B cell (primary cell): ENCODE measurements at regions not wholly inside any gene's neighbourhood (a gene's known extent, or its start where the extent isn't known, plus 50 kb on each side); places are given as distances from the start of the nearest gene placed in this dataset.
"Not testable (repeated sequence)": the region's sequence is repeated elsewhere in the genome, so short reads cannot be mapped to it uniquely, and the experiment has no call there.

Source experiments
- ATAC-seq: fragments of 200-7000 bp; cut with Tn5 transposase; one replicate; pipeline ENCODE4 v1.10.0; 2021; ENCODE audit warnings: low read depth, mild to moderate bottlenecking, moderate number of reproducible peaks, moderate library complexity
- CTCF ChIA-PET: fragments of 350-600 bp; sonication (Branson Sonifier 250); formaldehyde crosslinking; loops from one replicate; lab custom pipeline; 2021; ENCODE audit warnings: antibody characterized with exemption, inconsistent platforms; lab: Charles Lee
- POLR2A ChIA-PET: fragments of 350-600 bp; sonication (Branson Sonifier 250); formaldehyde crosslinking; loops from one replicate; lab custom pipeline; 2021; ENCODE audit warnings: antibody characterized with exemption; lab: Charles Lee
- DNase-seq: peaks from one replicate; pipeline ENCODE4 v3.0.0; 2013
- H2AFZ ChIP-seq: 2 replicates; pipeline ENCODE4 v1.6.1; 2012; ENCODE audit warnings: mild to moderate bottlenecking, low read depth, low read length; ENCODE audit not compliant: insufficient read depth, poor library complexity, severe bottlenecking
- H3K27ac ChIP-seq, 2 donors: 1 replicate in 1 of 2; 2 replicates in 1 of 2; pipeline ENCODE4 v1.5.1; 2012 to 2013; ENCODE audit warnings: low read length in 2 of 2, mild to moderate bottlenecking in 2 of 2, moderate library complexity in 1 of 2
- H3K27me3 ChIP-seq, 4 experiments: fragments of 200-600 bp in 1 of 4; sonication (generic) in 1 of 4; replicated peaks in 1 of 4; 1 replicate in 2 of 4; 2 replicates in 2 of 4; pipeline versions ENCODE4 v1.6.1 to v1.7.0; 2013 to 2016; ENCODE audit warnings: low read length in 3 of 4, mild to moderate bottlenecking in 2 of 4, mixed read lengths in 1 of 4, moderate library complexity in 1 of 4; ENCODE audit not compliant: insufficient read depth in 4 of 4, control insufficient read depth in 3 of 4; ENCODE audit errors: control extremely low read depth in 1 of 4
- H3K36me3 ChIP-seq, 2 experiments: replicated peaks in 1 of 2; 1 replicate in 1 of 2; 2 replicates in 1 of 2; pipeline versions ENCODE4 v1.6.1 to v1.7.1; 2013; ENCODE audit warnings: low read length in 1 of 2; ENCODE audit not compliant: insufficient read depth in 2 of 2, control insufficient read depth in 1 of 2; ENCODE audit errors: control extremely low read depth in 1 of 2, extremely low read depth in 1 of 2
- H3K4me1 ChIP-seq, 2 donors: fragments of 200-600 bp in 1 of 2; sonication (generic) in 1 of 2; 1 replicate in 1 of 2; 2 replicates in 1 of 2; pipeline versions ENCODE4 v1.5.1 to v1.6.1; 2013 to 2017; ENCODE audit warnings: low read length in 2 of 2; ENCODE audit not compliant: control insufficient read depth in 2 of 2, insufficient read depth in 2 of 2
- H3K4me2 ChIP-seq: replicated peaks from 2 replicates; pipeline ENCODE3; 2012; ENCODE audit warnings: mild to moderate bottlenecking, low read depth, low read length; ENCODE audit not compliant: poor library complexity, severe bottlenecking
- H3K4me3 ChIP-seq, 5 experiments: fragments of 200-600 bp in 1 of 5; sonication (generic) in 1 of 5; 1 replicate in 3 of 5; 2 replicates in 2 of 5; pipeline versions ENCODE4 v1.5.1 to v1.7.0; 2011 to 2016; ENCODE audit warnings: low read length in 4 of 5, mild to moderate bottlenecking in 4 of 5, low read depth in 2 of 5, control low read depth in 1 of 5, moderate library complexity in 1 of 5; ENCODE audit not compliant: insufficient read depth in 1 of 5; ENCODE audit errors: control extremely low read depth in 1 of 5, extremely low read depth in 1 of 5
- H3K79me2 ChIP-seq: fragments of 200-600 bp; sonication (generic); one replicate; pipeline ENCODE4 v1.6.0; 2016; ENCODE audit warnings: low read length; ENCODE audit not compliant: control insufficient read depth, insufficient read depth
- H3K9ac ChIP-seq: fragments of 200-600 bp; sonication (generic); 2 replicates; pipeline ENCODE4 v1.6.1; 2017; ENCODE audit warnings: mild to moderate bottlenecking, low read length, moderate library complexity
- H3K9me3 ChIP-seq, 3 donors: one replicate each; pipeline versions ENCODE4 v1.6.1 to v1.7.1; 2013; ENCODE audit warnings: low read length in 2 of 3; ENCODE audit not compliant: control insufficient read depth in 2 of 3, insufficient read depth in 1 of 3; ENCODE audit errors: control extremely low read depth in 1 of 3
- H4K20me1 ChIP-seq: 2 replicates; pipeline ENCODE4 v1.6.0; 2012; ENCODE audit warnings: mild to moderate bottlenecking, low read length; ENCODE audit not compliant: insufficient read depth, control insufficient read depth, poor library complexity, severe bottlenecking
- H3K27ac Mint-ChIP-seq: one replicate; pipeline ENCODE4 v1.8.0; 2021; ENCODE audit warnings: mixed read lengths
- H3K27me3 Mint-ChIP-seq: one replicate; pipeline ENCODE4 v1.8.0; 2021; ENCODE audit warnings: mixed read lengths
- H3K4me1 Mint-ChIP-seq: one replicate; pipeline ENCODE4 v1.8.0; 2021; ENCODE audit warnings: mixed read lengths
- H3K4me3 Mint-ChIP-seq: one replicate; pipeline ENCODE4 v1.8.0; 2021; ENCODE audit warnings: mixed read lengths
- H3K9me3 Mint-ChIP-seq: one replicate; pipeline ENCODE4 v1.8.0; 2022; ENCODE audit warnings: mixed read lengths; ENCODE audit not compliant: insufficient read depth
- EZH2 ChIP-seq: IDR thresholded peaks from 2 replicates; pipeline ENCODE4 v1.6.1; 2012; ENCODE audit warnings: borderline replicate concordance, low read depth, mild to moderate bottlenecking, moderate library complexity, low read length; ENCODE audit not compliant: insufficient read depth, poor library complexity, severe bottlenecking
- WGBS: methylation state at CpG from one replicate; pipeline ENCODE4 v1.1.5; 2013; ENCODE audit warnings: missing lambda C conversion rate; ENCODE audit not compliant: insufficient coverage; 5-methylcytosine and 5-hydroxymethylcytosine counted together
- intact Hi-C: fragments of 100-400 bp; cut with micrococcal nuclease; formaldehyde crosslinking; loops from one replicate; pipeline ENCODE4 v1.10.0; 2022
- TF ChIP-seq, protein P1 (sequence below): fragments of 200-600 bp; IDR thresholded peaks from one replicate; pipeline ENCODE4 v1.8.0; 2022; ENCODE audit warnings: antibody characterized with exemption, mild to moderate bottlenecking

DNA sequence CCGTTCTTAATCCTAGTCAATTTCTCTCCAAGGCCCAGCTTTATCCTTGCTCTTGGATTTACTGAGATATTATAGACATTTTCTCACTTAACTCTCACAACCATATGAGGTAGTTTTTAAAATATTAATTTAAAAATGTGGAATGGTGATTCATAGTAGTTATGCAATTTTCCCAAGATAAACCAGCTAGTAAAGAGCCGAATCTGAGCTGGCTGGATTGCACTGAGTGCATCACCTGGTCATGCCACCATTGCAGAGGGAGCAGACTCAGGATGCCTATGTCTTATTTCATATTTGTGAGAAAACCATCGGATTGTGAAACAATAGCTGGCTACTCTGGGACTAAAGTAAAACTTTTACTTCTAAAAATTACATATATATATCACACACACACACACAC is 494.0 kb downstream of the KCNT2 start:
- Histone ChIP-seq H3K27me3 (no peaks in the 10 kb centered on the region), H3K9me3 (no peaks in the 10 kb centered on the region), H3K4me3 (no peak overlapping the region), H2AFZ (no peak overlapping the region), H3K4me1 (no peaks in the 10 kb centered on the region), H4K20me1 (no peaks in the 10 kb centered on the region), H3K27ac (no peak overlapping the region), H3K9ac (no peak overlapping the region), H3K79me2 (no peaks in the 10 kb centered on the region), H3K36me3 (no peaks in the 10 kb centered on the region), H3K4me2 (no peak overlapping the region)
- Mint-ChIP-seq H3K9me3 (peaks cover 3% of the 10 kb centered on the region), H3K4me3 (no peak overlapping the region), H3K27ac (no peak overlapping the region), H3K27me3 (no peaks in the 10 kb centered on the region), H3K4me1 (no peaks in the 10 kb centered on the region)
- TF ChIP-seq, protein P1, sequence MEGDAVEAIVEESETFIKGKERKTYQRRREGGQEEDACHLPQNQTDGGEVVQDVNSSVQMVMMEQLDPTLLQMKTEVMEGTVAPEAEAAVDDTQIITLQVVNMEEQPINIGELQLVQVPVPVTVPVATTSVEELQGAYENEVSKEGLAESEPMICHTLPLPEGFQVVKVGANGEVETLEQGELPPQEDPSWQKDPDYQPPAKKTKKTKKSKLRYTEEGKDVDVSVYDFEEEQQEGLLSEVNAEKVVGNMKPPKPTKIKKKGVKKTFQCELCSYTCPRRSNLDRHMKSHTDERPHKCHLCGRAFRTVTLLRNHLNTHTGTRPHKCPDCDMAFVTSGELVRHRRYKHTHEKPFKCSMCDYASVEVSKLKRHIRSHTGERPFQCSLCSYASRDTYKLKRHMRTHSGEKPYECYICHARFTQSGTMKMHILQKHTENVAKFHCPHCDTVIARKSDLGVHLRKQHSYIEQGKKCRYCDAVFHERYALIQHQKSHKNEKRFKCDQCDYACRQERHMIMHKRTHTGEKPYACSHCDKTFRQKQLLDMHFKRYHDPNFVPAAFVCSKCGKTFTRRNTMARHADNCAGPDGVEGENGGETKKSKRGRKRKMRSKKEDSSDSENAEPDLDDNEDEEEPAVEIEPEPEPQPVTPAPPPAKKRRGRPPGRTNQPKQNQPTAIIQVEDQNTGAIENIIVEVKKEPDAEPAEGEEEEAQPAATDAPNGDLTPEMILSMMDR, result no peak
- TF ChIP-seq EZH2, result no peak
- WGBS, result 70% methylated on average over 1 of the region's 3 CpGs
- ATAC-seq (no peak), DNase-seq (no peak)
- CTCF ChIA-PET, result no interaction called here
- intact Hi-C loops, result no loop called here
- POLR2A ChIA-PET, result no interaction called here

DNA sequence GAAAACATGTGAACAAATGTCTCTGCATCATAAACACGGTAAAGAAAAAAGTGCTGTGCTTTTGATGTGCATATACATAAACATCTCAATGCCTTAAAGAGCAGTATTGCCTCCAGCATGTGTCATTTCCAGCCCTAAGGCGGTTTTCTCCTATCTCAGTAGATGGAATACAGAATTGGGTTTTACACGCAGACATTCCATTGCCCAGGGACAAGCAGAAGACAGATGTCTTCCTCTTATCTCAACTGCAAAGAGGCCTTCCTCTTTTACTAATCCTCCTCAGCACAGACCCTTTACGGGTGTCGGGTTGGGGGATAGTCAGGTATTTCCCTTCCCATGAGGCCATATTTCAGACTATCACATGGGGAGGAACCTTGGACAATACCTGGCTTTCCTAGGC is 499.2 kb downstream of the KCNT2 start:
- H3K4me1 ChIP-seq, H3K27ac Mint-ChIP-seq, DNase-seq, H3K27ac ChIP-seq, H3K4me3 Mint-ChIP-seq, ATAC-seq, H3K9me3 Mint-ChIP-seq, H3K27me3 ChIP-seq, H3K9me3 ChIP-seq, H3K4me2 ChIP-seq, H4K20me1 ChIP-seq, H3K4me3 ChIP-seq, CTCF ChIA-PET, H3K9ac ChIP-seq, POLR2A ChIA-PET, H3K27me3 Mint-ChIP-seq, H3K36me3 ChIP-seq, H3K4me1 Mint-ChIP-seq, H2AFZ ChIP-seq, H3K79me2 ChIP-seq, intact Hi-C loops: not testable (repeated sequence)
- WGBS, result no CpG with 5 or more reads among the region's 5 CpGs
